CD1c-positive myeloid dendritic cell (primary cell): ENCODE measurements at regions not wholly inside any gene's neighbourhood (a gene's known extent, or its start where the extent isn't known, plus 50 kb on each side); places are given as distances from the start of the nearest gene placed in this dataset.
A peak's percentile ranks its signal among the peaks of the same experiment; 100 is the strongest.

ENCODE experiments used
- DNase-seq: peaks from one replicate; pipeline ENCODE4 v3.0.0-alpha.2; 2016; ENCODE audit errors: extremely low spot score

DNA sequence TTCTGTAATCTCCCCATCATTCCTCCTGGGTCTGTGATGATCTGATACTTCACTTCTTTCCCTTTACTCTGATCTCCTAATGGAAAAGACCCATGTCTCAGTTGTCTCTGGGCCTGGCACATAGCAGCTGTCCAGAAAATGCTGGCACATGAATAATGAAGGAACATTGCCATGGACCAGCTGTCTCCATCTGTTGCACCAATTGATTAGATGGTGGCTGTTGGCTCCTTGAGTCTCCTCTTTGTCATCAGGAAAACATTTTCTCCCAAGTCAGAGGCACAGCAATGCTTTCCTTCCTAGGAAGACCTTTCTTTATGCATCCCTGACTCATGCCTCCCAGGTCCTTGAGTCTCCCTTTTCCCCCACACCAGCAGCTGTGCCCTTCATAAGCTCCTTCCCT is 286.2 kb upstream of the CXCR4 start:
- no peak for DNase-seq

- DNase-seq: no peak
These were observed 284.3 kb upstream of the CXCR4 start for GRCh38 chr2:136402281-136402680.

DNA sequence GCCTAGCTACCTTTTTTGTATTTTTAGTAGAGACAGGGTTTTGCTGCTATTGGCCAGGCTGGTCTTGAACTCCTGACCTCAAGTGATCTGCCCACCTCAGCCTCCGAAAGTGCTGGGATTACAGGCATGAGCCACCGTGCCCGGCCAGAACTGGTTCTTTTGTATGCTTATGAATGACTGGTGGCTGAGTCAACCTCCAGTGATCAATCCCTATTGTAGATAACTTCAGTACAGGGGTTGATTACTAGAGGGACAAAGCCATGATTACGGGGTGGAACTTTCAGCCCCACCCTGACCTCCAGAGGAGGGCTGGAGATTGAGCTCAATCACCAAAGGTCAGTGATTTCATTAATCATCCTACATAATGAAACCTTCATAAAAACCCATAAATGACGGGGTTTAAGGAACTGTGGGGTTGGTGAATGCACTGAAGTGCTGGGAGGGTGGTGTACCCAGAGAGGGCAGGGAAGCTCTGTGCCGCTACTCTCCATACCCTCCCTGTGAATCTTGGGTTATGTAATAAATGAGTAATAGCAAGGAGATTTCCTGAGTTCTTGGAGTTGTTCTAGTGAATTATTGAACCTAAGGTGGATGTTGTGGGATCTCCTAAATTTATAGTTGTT is 281.8 kb upstream of the CXCR4 start:
- DNase-seq: no peak

DNA sequence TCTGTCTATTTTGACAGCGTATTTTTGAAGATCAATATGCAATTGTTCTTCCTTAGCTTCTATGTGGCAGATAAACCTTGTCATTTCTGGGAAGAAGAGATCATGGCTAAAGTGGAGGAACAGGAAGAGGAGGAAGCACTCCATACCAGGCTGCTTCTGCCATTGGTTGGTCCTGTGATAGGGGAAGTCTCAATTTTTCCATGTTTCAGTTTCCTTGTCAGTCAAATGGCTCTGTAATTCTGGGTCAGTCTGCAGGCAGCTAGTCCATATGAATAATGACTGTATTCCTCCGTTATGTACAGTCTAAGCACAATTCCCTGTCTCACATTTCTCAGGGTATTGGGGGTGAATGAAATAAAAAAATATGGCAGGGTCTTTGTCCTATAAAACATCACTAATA is 277.6 kb upstream of the CXCR4 start:
- DNase-seq: peak; percentile 18

DNA sequence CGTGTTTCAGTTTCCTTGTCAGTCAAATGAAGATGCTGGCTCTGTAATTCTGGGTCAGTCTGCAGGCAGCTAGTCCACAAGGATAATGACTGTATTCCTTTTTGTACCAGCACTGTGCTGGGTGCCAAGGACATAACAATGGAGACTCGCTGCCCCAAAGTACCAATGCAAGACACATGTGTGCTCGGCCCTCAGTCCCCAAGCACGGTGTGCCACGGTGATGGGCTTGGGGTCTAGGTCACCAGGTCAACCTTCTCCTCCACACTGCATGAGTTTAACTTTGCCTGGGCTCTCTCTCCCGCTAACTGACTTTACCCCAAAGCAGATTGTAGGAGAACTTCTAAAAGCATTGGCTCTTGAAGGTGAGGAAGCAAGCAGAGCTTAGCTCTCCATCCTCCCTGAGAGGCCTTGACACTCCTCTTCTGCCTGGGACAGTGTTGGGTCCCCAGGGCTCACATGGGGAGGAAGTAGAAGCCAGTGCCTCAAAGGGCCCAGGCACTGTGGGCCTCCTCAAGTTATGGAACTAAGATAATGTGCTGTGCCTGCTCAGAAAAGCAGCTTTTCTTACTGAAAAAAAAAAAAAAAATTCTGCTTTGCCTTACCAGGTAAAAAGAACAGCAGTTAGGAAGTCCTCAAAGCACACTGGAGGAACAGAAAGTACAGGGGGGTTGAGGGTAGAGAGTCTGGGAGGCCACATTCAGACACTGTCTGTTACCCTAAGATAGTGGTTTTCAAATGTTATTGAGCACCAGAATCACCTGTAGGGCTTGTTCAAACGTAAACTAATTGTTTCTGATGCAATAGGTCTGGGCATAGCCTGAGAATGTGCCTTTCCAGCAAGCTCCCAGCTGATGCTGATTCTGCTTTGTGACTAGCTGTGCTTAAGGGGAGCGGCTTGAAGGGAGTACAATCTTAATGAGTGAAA is 276.4 kb upstream of the CXCR4 start:
- peak; percentile 7 for DNase-seq

DNA sequence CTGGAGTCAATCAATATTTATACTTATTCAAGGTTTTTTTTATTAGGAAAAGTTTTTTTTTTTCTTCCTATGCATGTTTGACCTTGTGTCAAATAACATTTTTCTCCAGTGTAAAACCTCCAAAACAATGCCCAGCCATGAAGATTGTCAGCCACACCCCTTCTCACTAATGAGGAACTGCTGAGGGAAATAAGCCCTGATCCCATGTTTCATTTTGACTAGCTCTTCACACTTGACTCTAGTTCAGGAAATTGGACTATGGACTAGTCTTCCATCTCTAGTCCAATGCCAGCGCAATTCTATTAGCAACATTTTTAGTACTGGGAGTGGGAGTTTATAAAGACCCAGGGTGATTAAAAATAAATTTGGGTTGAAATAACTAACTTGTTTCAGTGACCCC is 275.6 kb upstream of the CXCR4 start:
- DNase-seq: peak; percentile 79

- no peak for DNase-seq
These were observed 275.1 kb upstream of the CXCR4 start for GRCh38 chr2:136392897-136393505.

GRCh38 chr2:136389809-136390208 is 271.9 kb upstream of the CXCR4 start:
- no peak for DNase-seq

DNA sequence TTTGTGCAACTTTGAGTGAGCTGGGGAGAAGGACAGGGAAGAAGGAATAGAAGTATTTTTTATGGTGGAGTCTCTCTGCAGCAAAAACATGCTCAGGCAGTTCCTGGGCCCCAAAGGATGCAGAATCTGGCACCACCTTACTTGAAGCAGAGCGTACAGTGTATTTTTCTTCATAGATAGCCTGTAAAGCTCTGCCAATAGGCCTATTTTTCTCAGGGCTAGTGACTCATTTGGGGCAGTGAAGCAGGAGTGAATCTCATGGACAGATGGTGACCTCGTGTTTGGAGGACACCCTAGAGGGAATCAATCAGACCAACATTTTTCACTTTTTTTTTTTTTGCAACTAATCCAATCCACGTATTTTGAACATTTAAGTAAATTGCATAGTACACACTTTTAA is 268.1 kb upstream of the CXCR4 start:
- no peak for DNase-seq

DNA sequence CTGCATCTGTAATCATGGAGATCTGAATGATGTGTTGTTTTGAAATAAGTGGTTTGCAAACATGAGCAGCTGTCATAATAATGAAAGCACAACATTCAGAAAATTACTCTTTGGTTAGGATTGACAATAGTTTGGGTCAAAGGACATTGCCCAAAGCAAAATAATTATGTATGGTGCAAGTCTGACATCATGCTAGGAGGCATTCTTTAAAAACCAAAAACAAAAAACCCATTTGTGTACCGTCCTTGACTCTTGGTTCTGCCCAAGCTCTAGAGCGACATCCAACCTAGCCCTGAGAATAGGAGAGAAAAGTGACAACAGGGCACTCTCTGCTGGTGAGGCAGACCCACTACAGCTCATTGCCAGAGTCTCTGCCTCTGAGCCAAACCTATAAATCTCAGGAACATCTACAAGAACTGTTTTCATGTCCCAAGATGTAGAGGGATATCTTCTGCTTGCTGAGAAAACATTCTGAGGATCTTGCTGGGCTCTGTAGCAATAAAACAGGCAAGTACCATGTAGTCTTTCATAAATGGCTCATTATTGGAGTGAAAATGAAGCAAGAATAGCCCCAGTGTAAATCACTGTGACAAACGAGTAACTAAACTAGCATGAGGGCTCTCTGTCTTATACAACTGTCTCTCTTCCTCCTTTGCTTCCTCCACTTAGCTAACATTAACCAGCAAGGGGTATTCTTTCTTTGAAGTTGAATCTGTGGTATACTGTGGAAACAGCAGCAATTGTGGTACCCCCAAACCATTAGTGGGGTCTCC is 266.8 kb upstream of the CXCR4 start:
- peak; percentile 70 for DNase-seq

DNA sequence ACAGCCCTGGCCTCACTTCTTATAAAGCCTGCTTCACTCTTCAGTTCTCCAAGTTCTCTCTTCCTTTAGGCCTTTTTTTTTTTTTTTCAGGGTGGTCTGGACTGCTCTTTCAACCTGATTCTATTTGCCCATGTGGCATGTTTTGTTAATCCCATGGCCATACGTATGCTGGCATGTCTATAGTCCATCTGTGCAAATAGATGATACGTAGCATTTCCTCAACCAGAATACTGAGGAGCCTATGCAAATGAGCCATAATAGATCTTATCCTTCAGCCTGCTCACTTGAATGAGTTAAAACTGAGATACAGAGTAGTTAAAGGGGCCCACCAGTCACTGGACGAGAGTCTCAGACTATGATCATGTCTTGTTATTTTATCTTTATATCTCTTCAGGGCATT is 265.2 kb upstream of the CXCR4 start:
- no peak for DNase-seq

GRCh38 chr2:136381722-136382633 is 264.0 kb upstream of the CXCR4 start:
- DNase-seq: peak; percentile 56

- no peak for DNase-seq
These were observed 263.3 kb upstream of the CXCR4 start for GRCh38 chr2:136381245-136381644.

- DNase-seq: peak; percentile 74
These were observed 261.0 kb upstream of the CXCR4 start for GRCh38 chr2:136378712-136379595.

GRCh38 chr2:136377423-136378382 is 259.8 kb upstream of the CXCR4 start:
- no peak for DNase-seq

DNA sequence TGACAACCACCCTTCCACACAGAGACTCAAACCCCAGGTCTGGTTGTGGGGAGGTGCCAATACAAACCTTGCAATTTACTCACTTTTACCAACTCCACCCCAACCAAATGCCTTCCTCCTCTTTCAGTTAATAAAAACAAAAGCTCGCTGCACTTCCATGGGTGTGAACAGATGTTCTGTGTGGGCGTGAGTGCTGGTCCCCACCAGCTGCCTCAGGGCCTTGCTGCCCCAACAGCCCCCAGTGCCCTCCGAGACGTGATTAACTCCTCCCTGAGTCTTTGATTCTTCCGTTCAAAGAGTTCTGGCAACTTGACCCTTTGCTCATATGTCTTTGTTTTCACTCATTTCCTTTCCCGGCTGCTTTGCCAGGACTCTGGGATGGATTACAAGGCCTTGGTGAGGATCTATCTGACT is 258.9 kb upstream of the CXCR4 start:
- no peak for DNase-seq

DNA sequence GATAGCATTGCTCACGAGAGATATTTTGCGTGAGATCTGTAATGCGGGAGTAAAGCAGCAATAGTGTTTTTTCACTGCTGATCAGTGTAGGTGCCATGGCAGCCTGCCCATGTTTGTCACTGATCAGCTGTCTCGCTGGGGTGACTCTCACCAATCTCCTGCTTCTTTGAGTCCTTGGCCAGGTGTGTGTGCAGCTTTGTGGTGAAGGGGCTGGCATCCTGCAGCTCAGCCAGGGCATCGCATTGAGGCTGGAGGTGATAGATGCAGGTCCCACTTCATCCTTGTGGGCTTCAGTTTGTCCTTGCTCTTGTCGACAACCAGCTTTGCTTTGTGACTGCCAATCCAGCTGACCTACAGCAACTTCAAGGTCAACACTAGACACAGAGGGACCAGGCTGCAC is 258.3 kb upstream of the CXCR4 start:
- no peak for DNase-seq

DNA sequence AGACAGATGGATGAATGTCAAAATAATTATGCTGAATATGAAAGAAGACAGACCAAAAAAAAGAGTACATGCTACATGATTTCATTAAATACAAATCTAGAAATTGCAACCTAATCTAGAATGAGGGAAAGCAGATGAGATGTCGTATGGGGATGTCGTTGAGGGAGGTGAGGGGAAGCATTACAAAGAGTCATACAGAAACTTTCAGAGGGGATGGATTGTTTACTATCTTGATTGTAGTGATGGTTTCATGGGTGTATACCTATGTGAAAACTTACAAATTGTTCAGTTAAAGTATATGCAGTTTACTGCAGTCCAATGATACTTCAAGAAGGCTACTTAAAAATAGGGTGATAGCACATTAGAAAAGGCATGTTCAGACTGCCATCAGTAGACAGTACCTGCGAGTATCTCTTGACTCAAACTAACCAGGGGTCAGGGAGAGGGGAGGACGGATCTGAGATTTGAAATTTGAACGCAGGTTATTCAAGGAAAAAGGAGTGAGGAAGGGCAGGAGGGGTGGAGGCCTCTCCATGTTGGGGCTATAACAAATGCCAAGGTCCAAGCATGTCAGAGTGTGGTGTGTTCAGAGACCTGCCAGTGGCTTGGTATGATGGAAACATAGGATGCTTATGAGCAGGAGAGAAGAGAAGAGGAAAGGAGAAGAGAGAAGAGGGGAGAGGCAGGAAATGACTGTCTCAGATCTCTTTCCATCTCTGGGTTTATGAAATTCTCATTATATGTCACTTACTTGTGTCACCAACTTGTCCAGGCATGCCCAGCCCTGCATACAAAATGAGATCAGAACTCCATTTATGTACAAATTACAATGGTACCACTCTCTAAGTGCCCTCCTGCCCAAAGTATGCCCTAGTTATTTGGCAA is 257.3 kb upstream of the CXCR4 start:
- no peak for DNase-seq
